ENCODE measurements at regions not wholly inside any gene's neighbourhood (a gene's known extent, or its start where the extent isn't known, plus 50 kb on each side); places are given as distances from the start of the nearest gene placed in this dataset.

DNA sequence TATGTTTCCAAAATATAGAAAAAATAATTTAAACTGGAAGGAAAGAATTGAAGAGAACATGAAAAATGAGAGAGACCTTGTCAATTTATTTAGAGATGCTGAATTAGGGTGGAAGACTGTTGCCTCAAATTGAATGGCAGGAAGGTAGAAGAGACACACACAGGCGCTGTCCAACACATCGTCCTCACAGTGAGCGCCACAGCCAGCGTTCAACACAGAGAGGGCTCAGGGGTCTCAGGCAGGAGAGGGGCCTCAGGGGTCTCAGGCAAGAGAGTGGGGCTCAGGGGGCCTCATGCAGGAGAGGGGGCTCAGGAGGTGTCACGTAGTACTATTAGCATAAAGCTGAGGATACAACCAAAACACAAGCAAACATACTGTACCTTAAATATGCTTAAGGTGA, 65.7 kb downstream of the TMEM18 start:
- 71 to 83% methylated on average over 5 of the region's 5 CpGs for WGBS, 2 donors
- H3K27ac ChIP-seq: no peak overlapping the region
- H3K4me3 ChIP-seq: no peak overlapping the region
- H3K9me3 ChIP-seq: no peaks in the 10 kb centered on the region
- TF ChIP-seq, protein P1, sequence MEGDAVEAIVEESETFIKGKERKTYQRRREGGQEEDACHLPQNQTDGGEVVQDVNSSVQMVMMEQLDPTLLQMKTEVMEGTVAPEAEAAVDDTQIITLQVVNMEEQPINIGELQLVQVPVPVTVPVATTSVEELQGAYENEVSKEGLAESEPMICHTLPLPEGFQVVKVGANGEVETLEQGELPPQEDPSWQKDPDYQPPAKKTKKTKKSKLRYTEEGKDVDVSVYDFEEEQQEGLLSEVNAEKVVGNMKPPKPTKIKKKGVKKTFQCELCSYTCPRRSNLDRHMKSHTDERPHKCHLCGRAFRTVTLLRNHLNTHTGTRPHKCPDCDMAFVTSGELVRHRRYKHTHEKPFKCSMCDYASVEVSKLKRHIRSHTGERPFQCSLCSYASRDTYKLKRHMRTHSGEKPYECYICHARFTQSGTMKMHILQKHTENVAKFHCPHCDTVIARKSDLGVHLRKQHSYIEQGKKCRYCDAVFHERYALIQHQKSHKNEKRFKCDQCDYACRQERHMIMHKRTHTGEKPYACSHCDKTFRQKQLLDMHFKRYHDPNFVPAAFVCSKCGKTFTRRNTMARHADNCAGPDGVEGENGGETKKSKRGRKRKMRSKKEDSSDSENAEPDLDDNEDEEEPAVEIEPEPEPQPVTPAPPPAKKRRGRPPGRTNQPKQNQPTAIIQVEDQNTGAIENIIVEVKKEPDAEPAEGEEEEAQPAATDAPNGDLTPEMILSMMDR (IDR thresholded peaks at IDR 0.05): no peak
- intact Hi-C loops (cut with DNase I): no loop called here
- no peaks in the 10 kb centered on the region for H3K36me3 ChIP-seq
- no peak for DNase-seq
- no peaks in the 10 kb centered on the region for H3K4me1 ChIP-seq
- H3K27me3 ChIP-seq: no peaks in the 10 kb centered on the region

DNA sequence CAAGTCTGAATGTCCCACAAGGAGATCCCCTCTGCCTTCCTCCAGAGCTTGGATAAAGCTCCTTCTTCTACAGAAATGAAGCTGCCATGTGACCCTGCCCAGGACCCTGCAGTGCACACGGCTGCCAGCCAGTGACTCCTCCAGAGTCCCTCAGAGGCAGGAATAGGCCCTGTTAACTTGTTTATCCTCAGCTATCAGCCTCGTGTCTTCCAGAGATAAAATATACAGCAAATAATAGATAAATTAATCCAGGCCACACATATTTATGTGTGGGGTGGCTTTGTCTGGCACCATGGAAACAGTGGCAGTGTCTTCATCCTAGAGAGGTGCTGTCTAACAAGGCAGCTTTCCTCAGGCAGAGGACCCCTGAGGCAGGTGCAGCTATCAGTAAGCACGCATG, 66.7 kb downstream of the TMEM18 start:
- H3K4me3 ChIP-seq: no peak overlapping the region
- no peak overlapping the region for H3K27ac ChIP-seq
- no peak for DNase-seq
- no peaks in the 10 kb centered on the region for H3K27me3 ChIP-seq
- TF ChIP-seq POLR2AphosphoS5 (IDR thresholded peaks at IDR 0.05) (no peak), POLR2A (IDR thresholded peaks at IDR 0.05) (no peak), EP300 (IDR thresholded peaks at IDR 0.05) (no peak)
- TF ChIP-seq, protein P1 (IDR thresholded peaks at IDR 0.05): no peak
- intact Hi-C loops (cut with DNase I): no loop called here
- no peaks in the 10 kb centered on the region for H3K36me3 ChIP-seq
- no peaks in the 10 kb centered on the region for H3K9me3 ChIP-seq
- no peaks in the 10 kb centered on the region for H3K4me1 ChIP-seq
- WGBS, 2 donors: 75 to 81% methylated on average over 3 of the region's 3 CpGs

DNA sequence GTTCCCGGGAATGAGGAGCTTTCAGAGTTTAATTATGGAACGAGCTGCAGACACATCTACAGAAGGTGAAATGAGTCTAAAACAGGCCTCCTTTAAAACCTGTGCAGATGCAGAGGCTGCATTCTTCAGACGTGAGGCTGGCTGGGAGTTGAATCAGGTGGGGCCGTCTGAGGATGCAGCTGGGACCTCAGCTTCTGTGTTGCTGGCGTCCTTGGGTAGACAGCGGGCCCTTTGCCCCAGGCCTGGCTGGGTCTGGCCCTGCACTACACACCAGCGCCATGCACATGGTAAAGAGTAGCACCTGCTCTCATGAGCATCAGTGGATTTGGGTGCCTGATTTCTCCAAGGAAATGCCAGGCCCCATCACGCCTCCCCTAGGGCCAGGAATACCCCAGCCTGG, 67.3 kb downstream of the TMEM18 start:
- no peaks in the 10 kb centered on the region for H3K36me3 ChIP-seq
- H3K9me3 ChIP-seq: no peaks in the 10 kb centered on the region
- H3K4me1 ChIP-seq: no peaks in the 10 kb centered on the region
- 87 to 91% methylated on average over 8 of the region's 8 CpGs for whole genome bisulfite sequencing, 2 donors
- intact Hi-C loops (cut with DNase I): no loop called here
- no peak overlapping the region for H3K27ac ChIP-seq
- no peaks in the 10 kb centered on the region for H3K27me3 ChIP-seq
- TF ChIP-seq POLR2A (IDR thresholded peaks at IDR 0.05): no peak
- TF ChIP-seq, protein P1 (IDR thresholded peaks at IDR 0.05): no peak
- TF ChIP-seq EP300 (IDR thresholded peaks at IDR 0.05): no peak
- TF ChIP-seq POLR2AphosphoS5 (IDR thresholded peaks at IDR 0.05): no peak
- DNase-seq: no peak
- no peak overlapping the region for H3K4me3 ChIP-seq

DNA sequence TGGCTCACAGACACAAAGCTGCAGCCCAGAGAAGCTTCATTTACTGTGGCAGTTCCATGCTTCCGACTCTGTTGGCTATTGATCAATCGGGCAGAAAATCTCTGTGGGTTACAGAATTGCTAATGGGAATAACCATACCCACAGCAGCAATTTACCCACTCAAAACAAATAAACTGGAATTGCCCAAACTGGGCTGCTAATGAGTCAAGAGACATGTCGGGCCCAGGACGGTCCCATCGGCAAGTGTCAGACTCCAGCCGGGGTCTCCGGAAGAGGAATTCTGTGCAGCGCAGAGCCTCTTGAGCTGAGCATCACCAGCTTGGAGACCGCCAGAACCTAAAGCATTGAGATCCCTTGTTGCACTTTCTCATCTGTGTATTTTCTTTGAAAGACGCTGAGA, 67.8 kb downstream of the TMEM18 start:
- WGBS, 2 donors: 94 to 96% methylated on average over 10 of the region's 10 CpGs
- intact Hi-C loops (cut with DNase I): no loop called here
- H3K4me1 ChIP-seq: no peaks in the 10 kb centered on the region
- H3K27me3 ChIP-seq: no peaks in the 10 kb centered on the region
- TF ChIP-seq, protein P1 (IDR thresholded peaks at IDR 0.05): no peak
- TF ChIP-seq POLR2AphosphoS5 (IDR thresholded peaks at IDR 0.05) (no peak), EP300 (IDR thresholded peaks at IDR 0.05) (no peak), POLR2A (IDR thresholded peaks at IDR 0.05) (no peak)
- no peak overlapping the region for H3K27ac ChIP-seq
- DNase-seq: no peak
- H3K36me3 ChIP-seq: no peaks in the 10 kb centered on the region
- H3K9me3 ChIP-seq: no peaks in the 10 kb centered on the region
- H3K4me3 ChIP-seq: no peak overlapping the region

DNA sequence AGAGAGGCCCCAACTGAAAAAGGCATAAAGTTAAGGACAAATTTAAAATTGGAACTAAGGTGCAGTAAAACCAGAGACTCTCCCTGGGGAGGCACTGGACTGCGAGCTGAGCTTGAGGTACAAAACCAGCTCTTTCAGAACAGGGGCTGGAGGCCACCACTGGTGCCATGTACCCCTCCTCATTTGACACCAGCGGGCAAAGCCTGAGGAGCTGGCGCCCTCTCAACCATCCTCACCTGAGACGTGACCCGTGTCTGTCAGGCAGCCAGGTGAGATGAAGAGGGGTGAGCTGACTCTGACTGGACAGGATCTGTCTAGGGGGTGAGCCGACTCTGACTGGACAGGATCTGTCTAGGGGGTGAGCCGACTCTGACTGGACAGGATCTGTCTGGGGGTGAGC, 68.5 kb downstream of the TMEM18 start:
- Histone ChIP-seq H3K4me3 (no peak overlapping the region), H3K9me3 (no peaks in the 10 kb centered on the region), H3K36me3 (no peaks in the 10 kb centered on the region), H3K4me1 (no peaks in the 10 kb centered on the region), H3K27me3 (no peaks in the 10 kb centered on the region), H3K27ac (no peak overlapping the region)
- intact Hi-C loops (cut with DNase I): no loop called here
- WGBS, 2 donors: 89 to 90% methylated on average over 7 of the region's 7 CpGs
- no peak for DNase-seq
- TF ChIP-seq POLR2A (IDR thresholded peaks at IDR 0.05) (no peak), EP300 (IDR thresholded peaks at IDR 0.05) (no peak), POLR2AphosphoS5 (IDR thresholded peaks at IDR 0.05) (no peak)
- TF ChIP-seq, protein P1 (IDR thresholded peaks at IDR 0.05): no peak

Data from sigmoid colon (tissue), 6 donors.